ENCODE measurements at regions not wholly inside any gene's neighbourhood (a gene's known extent, or its start where the extent isn't known, plus 50 kb on each side); places are given as distances from the start of the nearest gene placed in this dataset.
A peak's percentile ranks its signal among the peaks of the same experiment; 100 is the strongest.

GRCh38 chr12:91364471-91365184 is 182.0 kb upstream of the DCN start:
- no peak for DNase-seq (ENCODE audit: low read depth in 1 of 2, low spot score in 2 of 2)
- no peaks in the 10 kb centered on the region for H3K27me3 ChIP-seq (replicated peaks)
- no peaks in the 10 kb centered on the region for H3K4me1 ChIP-seq (replicated peaks)
- no peaks in the 10 kb centered on the region for H3K36me3 ChIP-seq
- H3K27ac ChIP-seq = no peak overlapping the region
- no peak overlapping the region for H3K4me3 ChIP-seq
- no peaks in the 10 kb centered on the region for H3K9me3 ChIP-seq (replicated peaks)

DNA sequence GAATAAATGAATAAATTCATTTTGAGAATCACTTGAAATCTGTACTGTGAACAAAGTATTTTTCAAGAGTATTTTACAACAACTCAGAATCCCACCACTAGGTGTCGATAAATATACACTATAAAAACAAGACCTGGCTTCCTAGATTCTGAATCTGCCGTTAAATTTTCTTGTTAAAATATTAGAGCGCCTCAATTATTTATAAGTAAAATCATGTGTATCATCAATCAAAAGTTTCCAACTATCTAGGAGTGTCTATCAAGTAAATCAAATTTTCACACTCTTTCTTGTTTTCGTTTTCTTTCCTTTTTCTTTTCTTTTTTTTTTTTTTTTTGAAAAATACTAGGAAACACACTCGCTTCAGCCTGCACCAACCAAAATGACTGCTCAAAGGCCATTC is 179.2 kb upstream of the DCN start:
- peak in 1 of 2 experiments; percentile 14 for DNase-seq (ENCODE audit: low read depth in 1 of 2, low spot score in 2 of 2)
- no peak overlapping the region for H3K4me3 ChIP-seq
- H3K27me3 ChIP-seq (replicated peaks) = no peaks in the 10 kb centered on the region

DNA sequence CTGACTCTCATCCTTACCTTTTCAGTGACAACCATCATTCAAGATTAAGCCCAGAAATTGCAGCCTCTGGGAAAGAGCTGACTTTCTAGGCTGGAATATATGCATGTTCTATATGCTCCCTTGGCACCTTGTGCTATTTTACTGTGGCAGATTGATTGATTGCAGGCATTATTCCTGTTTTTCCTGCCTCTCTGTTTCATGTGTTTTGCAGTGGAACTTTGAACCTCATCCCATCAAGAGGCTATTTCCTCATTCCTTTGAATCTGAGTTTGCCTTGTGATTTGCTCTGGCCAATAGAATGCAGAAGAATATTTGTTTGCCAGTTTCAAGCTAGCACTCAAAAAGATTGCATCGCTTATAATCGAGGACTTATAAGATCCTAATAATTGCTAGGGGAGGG is 174.8 kb upstream of the DCN start:
- Histone ChIP-seq H3K27me3 (replicated peaks) (no peaks in the 10 kb centered on the region), H3K27ac (no peak overlapping the region), H3K4me1 (replicated peaks) (no peaks in the 10 kb centered on the region), H3K9me3 (replicated peaks) (no peaks in the 10 kb centered on the region), H3K36me3 (no peaks in the 10 kb centered on the region), H3K4me3 (no peak overlapping the region)
- DNase-seq (ENCODE audit: low read depth in 1 of 2, low spot score in 2 of 2) = no peak

More for the DNA sequence above, 179.2 kb upstream of the DCN start:
- Histone ChIP-seq H3K9me3 (replicated peaks) (no peaks in the 10 kb centered on the region), H3K36me3 (no peaks in the 10 kb centered on the region), H3K27ac (no peak overlapping the region), H3K4me1 (replicated peaks) (no peaks in the 10 kb centered on the region)

- Histone ChIP-seq H3K27me3 (replicated peaks) (no peaks in the 10 kb centered on the region), H3K36me3 (no peaks in the 10 kb centered on the region), H3K4me3 (no peak overlapping the region), H3K9me3 (replicated peaks) (no peaks in the 10 kb centered on the region), H3K4me1 (replicated peaks) (no peaks in the 10 kb centered on the region), H3K27ac (no peak overlapping the region)
- no peak for DNase-seq (ENCODE audit: low read depth in 1 of 2, low spot score in 2 of 2)
These were observed 173.8 kb upstream of the DCN start for GRCh38 chr12:91356405-91356804.

- Histone ChIP-seq H3K4me1 (replicated peaks) (no peaks in the 10 kb centered on the region), H3K27ac (no peak overlapping the region), H3K27me3 (replicated peaks) (no peaks in the 10 kb centered on the region), H3K36me3 (no peaks in the 10 kb centered on the region), H3K9me3 (replicated peaks) (no peaks in the 10 kb centered on the region), H3K4me3 (no peak overlapping the region)
- peak; percentile 58 to 65 for DNase-seq (ENCODE audit: low read depth in 1 of 2, low spot score in 2 of 2)
These were observed 172.8 kb upstream of the DCN start for GRCh38 chr12:91355150-91356006.

- H3K4me3 ChIP-seq = no peak overlapping the region
These were observed 170.6 kb upstream of the DCN start for GRCh38 chr12:91353266-91353665.

GRCh38 chr12:91349476-91349875 is 166.9 kb upstream of the DCN start:
- Histone ChIP-seq H3K27ac (no peak overlapping the region), H3K4me3 (no peak overlapping the region), H3K9me3 (replicated peaks) (no peaks in the 10 kb centered on the region), H3K27me3 (replicated peaks) (no peaks in the 10 kb centered on the region), H3K4me1 (replicated peaks) (no peaks in the 10 kb centered on the region), H3K36me3 (no peaks in the 10 kb centered on the region)
- no peak for DNase-seq (ENCODE audit: low read depth in 1 of 2, low spot score in 2 of 2)

More at GRCh38 chr12:91353266-91353665, 170.6 kb upstream of the DCN start:
- Histone ChIP-seq H3K9me3 (replicated peaks) (no peaks in the 10 kb centered on the region), H3K4me1 (replicated peaks) (no peaks in the 10 kb centered on the region), H3K27me3 (replicated peaks) (no peaks in the 10 kb centered on the region), H3K27ac (no peak overlapping the region), H3K36me3 (no peaks in the 10 kb centered on the region)
- no peak for DNase-seq (ENCODE audit: low read depth in 1 of 2, low spot score in 2 of 2)

DNA sequence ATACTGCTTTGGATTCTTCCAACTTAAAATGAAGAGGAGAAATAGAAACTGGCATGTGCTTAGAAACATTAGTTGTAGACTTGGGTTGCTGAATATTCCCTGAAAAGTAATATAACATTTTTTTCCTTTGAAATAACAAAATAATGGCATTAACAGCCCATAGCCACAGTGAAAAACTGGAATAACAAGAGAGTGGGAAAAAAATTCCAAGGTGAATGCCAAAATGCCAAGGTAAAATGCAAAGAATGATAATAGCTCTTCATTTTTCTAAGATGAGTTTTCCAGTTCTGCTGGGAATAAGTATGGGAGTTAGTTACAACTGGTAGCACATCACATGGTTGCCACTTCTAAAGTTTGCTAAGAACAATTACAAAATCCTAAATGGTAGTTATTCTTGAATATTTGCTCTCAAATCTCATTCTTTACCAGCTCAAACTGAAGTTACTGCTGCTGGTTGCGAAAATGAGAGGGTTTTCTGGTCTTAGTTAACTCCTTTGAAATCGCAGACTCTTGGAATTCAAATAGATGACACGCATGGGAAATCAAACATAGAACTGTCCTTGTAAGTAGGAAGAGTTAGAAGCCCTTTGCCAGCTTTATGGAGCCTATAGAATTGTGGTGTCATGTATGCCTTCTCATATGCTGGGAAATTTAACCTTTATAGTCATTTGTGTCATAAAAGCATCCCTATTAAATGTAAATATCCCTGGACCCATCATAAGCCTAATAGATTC is 165.0 kb upstream of the DCN start:
- no peak for DNase-seq (ENCODE audit: low read depth in 1 of 2, low spot score in 2 of 2)
- no peak overlapping the region for H3K27ac ChIP-seq

DNA sequence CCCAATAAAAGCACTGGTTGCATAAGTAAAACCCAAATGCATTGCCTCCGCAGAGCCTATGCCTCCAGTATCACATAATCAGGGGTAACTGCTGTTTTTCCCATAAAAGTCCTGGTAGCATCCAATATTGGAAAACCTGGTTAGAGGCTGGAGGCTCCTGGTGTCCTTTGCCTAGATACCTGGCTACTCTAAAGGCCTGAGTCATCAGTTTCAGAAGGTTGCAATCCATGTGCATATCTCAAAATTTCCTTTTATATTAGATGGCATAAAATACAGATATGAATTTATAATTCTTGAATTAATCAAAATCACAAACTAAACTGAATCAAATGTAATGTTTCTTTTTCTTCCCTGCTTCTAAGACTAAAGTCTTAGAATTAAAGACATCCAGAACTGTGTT is 164.2 kb upstream of the DCN start:
- Histone ChIP-seq H3K27ac (no peak overlapping the region), H3K9me3 (replicated peaks) (no peaks in the 10 kb centered on the region), H3K36me3 (no peaks in the 10 kb centered on the region)

More for the DNA sequence above, 165.0 kb upstream of the DCN start:
- H3K4me1 ChIP-seq (replicated peaks) = no peaks in the 10 kb centered on the region
- no peak overlapping the region for H3K4me3 ChIP-seq
- H3K9me3 ChIP-seq (replicated peaks) = no peaks in the 10 kb centered on the region
- H3K27me3 ChIP-seq (replicated peaks) = no peaks in the 10 kb centered on the region
- no peaks in the 10 kb centered on the region for H3K36me3 ChIP-seq

GRCh38 chr12:91344408-91344807 is 161.8 kb upstream of the DCN start:
- no peaks in the 10 kb centered on the region for H3K4me1 ChIP-seq (replicated peaks)
- H3K9me3 ChIP-seq (replicated peaks) = no peaks in the 10 kb centered on the region
- H3K36me3 ChIP-seq = no peaks in the 10 kb centered on the region
- H3K27me3 ChIP-seq (replicated peaks) = no peaks in the 10 kb centered on the region
- H3K27ac ChIP-seq = no peak overlapping the region
- DNase-seq (ENCODE audit: low read depth in 1 of 2, low spot score in 2 of 2) = no peak
- H3K4me3 ChIP-seq = no peak overlapping the region

More for the DNA sequence above, 164.2 kb upstream of the DCN start:
- DNase-seq (ENCODE audit: low read depth in 1 of 2, low spot score in 2 of 2) = no peak
- Histone ChIP-seq H3K27me3 (replicated peaks) (no peaks in the 10 kb centered on the region), H3K4me3 (no peak overlapping the region), H3K4me1 (replicated peaks) (no peaks in the 10 kb centered on the region)

- Histone ChIP-seq H3K4me1 (replicated peaks) (no peaks in the 10 kb centered on the region), H3K27ac (no peak overlapping the region), H3K9me3 (replicated peaks) (no peaks in the 10 kb centered on the region), H3K27me3 (replicated peaks) (no peaks in the 10 kb centered on the region), H3K4me3 (no peak overlapping the region), H3K36me3 (no peaks in the 10 kb centered on the region)
- DNase-seq (ENCODE audit: low read depth in 1 of 2, low spot score in 2 of 2) = no peak
These were observed 160.4 kb upstream of the DCN start for GRCh38 chr12:91343010-91343409.

GRCh38 chr12:91339106-91339505 is 156.5 kb upstream of the DCN start:
- H3K4me1 ChIP-seq (replicated peaks) = no peaks in the 10 kb centered on the region
- H3K27me3 ChIP-seq (replicated peaks) = no peaks in the 10 kb centered on the region
- H3K27ac ChIP-seq = no peak overlapping the region
- no peaks in the 10 kb centered on the region for H3K9me3 ChIP-seq (replicated peaks)
- H3K36me3 ChIP-seq = no peaks in the 10 kb centered on the region
- H3K4me3 ChIP-seq = no peak overlapping the region
- no peak for DNase-seq (ENCODE audit: low read depth in 1 of 2, low spot score in 2 of 2)

DNA sequence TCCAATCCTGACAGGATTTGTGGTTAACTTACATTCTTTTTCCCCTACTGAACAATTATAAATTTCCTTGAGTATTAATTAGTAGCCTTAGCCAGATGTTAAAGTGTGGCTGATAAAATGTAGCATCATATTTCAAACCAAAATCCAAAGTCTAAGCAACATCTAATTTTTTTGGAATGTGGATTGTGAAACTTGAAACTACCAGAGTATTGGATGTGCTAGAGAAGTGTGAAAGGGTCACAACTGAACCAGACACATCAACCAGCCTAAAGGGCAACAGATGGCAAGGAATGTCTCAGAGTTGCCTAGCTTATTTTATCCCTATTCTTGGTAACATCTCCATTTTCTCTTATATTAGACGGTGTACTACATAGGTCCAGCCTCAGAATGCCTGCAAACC is 153.1 kb upstream of the DCN start:
- Histone ChIP-seq H3K27me3 (replicated peaks) (no peaks in the 10 kb centered on the region), H3K4me1 (replicated peaks) (no peaks in the 10 kb centered on the region), H3K27ac (no peak overlapping the region), H3K36me3 (no peaks in the 10 kb centered on the region), H3K4me3 (no peak overlapping the region), H3K9me3 (replicated peaks) (no peaks in the 10 kb centered on the region)
- no peak for DNase-seq (ENCODE audit: low read depth in 1 of 2, low spot score in 2 of 2)

DNA sequence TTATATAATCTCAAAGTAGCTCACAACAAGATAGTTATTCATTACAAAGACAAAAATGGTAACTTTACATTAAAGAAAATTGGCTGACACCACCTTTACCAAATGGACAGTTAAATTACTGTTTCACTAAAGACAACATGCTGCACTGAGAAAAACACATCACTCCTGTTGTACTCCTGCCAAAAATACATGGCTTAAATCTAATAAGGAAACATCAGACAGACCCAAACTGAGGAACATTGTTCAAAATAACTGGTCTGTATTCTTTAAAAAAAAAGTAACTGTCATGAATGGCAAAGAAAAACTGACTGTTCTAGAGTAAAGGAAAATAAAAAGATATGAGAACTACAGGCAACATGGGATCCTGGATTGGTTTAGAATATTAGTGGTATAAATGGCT is 151.3 kb upstream of the DCN start:
- Histone ChIP-seq H3K4me1 (replicated peaks) (no peaks in the 10 kb centered on the region), H3K27me3 (replicated peaks) (no peaks in the 10 kb centered on the region), H3K36me3 (no peaks in the 10 kb centered on the region), H3K9me3 (replicated peaks) (no peaks in the 10 kb centered on the region), H3K4me3 (no peak overlapping the region), H3K27ac (no peak overlapping the region)
- no peak for DNase-seq (ENCODE audit: low read depth in 1 of 2, low spot score in 2 of 2)

All from SJSA1 (cell line).